ENCODE measurements at regions not wholly inside any gene's neighbourhood (a gene's known extent, or its start where the extent isn't known, plus 50 kb on each side); places are given as distances from the start of the nearest gene placed in this dataset.

DNA sequence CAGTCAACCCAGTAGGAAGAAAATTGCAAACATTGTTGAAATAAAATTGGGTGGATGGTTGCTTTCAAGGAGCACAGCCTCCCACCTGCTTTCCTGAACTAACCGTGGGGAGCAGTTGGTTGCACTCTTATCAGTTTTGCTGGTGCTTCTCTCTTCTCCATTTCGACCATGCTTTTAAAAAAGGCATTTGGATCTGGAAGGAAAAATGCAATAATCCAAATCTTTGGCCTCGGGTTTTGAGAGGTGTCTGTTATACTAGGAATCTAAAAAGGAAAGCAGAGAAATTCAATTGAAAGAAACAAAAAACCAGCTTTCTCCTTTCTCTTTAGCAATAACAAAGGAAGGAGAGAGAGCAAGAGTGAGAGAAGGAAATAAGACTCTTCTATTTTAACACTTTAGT is 113.6 kb upstream of the ARGLU1 start:
- Mint-ChIP-seq H3K27me3 (ENCODE audit: low read depth) (no peaks in the 10 kb centered on the region), H3K4me3 (no peak overlapping the region), H3K4me1 (peaks cover 18% of the 10 kb centered on the region), H3K36me3 (ENCODE audit: low read depth) (no peaks in the 10 kb centered on the region), H3K9me3 (no peaks in the 10 kb centered on the region), H3K27ac (peak overlapping the region in 1 of 3 experiments; percentile 40)
- TF ChIP-seq CTCF (IDR thresholded peaks at IDR 0.05; ENCODE audit: unreplicated experiment in 3 of 3) = no peak

DNA sequence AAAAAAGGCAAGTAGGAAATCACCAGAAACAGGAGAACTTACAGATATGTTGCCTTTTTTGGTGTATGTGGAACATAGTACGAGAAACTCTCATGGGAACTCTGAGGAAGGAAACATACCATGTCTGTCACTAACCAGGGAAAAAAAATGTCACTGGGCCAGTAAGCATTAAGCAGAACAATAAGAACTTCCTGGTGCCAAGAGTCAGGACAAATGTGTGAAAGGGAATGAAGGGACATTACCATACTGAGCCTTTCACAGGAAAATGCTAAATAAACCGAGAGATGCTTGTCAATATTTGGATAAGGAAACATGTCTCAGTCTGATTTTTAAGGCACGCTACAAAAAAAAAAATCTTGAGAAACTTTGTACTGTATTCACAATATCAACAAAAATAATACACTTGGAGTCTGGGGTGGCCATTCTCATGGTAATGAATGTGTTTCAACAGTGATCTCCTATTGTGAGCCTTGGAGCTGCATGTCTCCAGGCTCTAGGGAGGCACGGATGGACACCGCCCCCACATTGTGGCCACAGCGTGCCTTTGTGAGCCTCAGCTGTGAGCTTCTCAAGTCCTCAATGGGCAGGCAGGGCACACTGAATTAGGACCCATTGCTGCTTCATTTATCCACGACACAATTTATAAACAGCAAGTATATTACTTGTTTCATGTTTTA is 113.0 kb upstream of the ARGLU1 start:
- TF ChIP-seq CTCF (IDR thresholded peaks at IDR 0.05; ENCODE audit: unreplicated experiment in 3 of 3) = no peak
- H3K9me3 Mint-ChIP-seq = no peaks in the 10 kb centered on the region
- H3K27me3 Mint-ChIP-seq (ENCODE audit: low read depth) = no peaks in the 10 kb centered on the region
- H3K27ac Mint-ChIP-seq = peak overlapping the region in 1 of 3 experiments; percentile 13
- H3K36me3 Mint-ChIP-seq (ENCODE audit: low read depth) = no peaks in the 10 kb centered on the region
- no peak overlapping the region for H3K4me3 Mint-ChIP-seq
- peaks cover 18% of the 10 kb centered on the region for H3K4me1 Mint-ChIP-seq

GRCh38 chr13:106678646-106679418 is 110.9 kb upstream of the ARGLU1 start:
- Mint-ChIP-seq H3K36me3 (ENCODE audit: low read depth) (no peaks in the 10 kb centered on the region), H3K27ac (no peak overlapping the region), H3K4me3 (no peak overlapping the region), H3K27me3 (ENCODE audit: low read depth) (no peaks in the 10 kb centered on the region), H3K4me1 (peaks cover 18% of the 10 kb centered on the region), H3K9me3 (no peaks in the 10 kb centered on the region)
- no peak for TF ChIP-seq CTCF (IDR thresholded peaks at IDR 0.05; ENCODE audit: unreplicated experiment in 3 of 3)

DNA sequence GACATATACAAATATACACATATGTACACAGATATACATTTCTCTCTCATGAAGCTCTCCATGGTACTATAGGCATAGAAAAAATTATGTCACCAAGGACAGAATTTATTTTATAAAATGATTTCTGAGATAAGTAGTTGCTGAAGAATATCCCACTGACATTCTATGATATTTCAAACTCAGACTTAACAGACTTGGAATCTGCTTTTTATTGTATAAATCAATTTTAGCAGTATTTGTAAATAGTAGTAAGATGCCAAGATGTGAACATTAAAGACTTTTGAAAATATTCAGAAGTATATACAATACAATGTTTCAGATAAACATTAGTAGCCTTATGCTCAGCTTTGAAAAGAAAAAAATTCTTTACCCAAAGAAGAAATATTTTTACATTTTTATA is 107.4 kb upstream of the ARGLU1 start:
- Mint-ChIP-seq H3K27me3 (ENCODE audit: low read depth) (no peaks in the 10 kb centered on the region), H3K36me3 (ENCODE audit: low read depth) (no peaks in the 10 kb centered on the region), H3K27ac (no peak overlapping the region), H3K9me3 (no peaks in the 10 kb centered on the region), H3K4me1 (no peaks in the 10 kb centered on the region), H3K4me3 (no peak overlapping the region)
- TF ChIP-seq CTCF (IDR thresholded peaks at IDR 0.05; ENCODE audit: unreplicated experiment in 3 of 3) = no peak

GRCh38 chr13:106660746-106661625 is 93.0 kb upstream of the ARGLU1 start:
- no peak for TF ChIP-seq CTCF (IDR thresholded peaks at IDR 0.05; ENCODE audit: unreplicated experiment in 3 of 3)
- H3K4me1 Mint-ChIP-seq = no peaks in the 10 kb centered on the region
- no peak overlapping the region for H3K4me3 Mint-ChIP-seq
- H3K27ac Mint-ChIP-seq = no peak overlapping the region
- H3K27me3 Mint-ChIP-seq (ENCODE audit: low read depth) = no peaks in the 10 kb centered on the region
- no peaks in the 10 kb centered on the region for H3K36me3 Mint-ChIP-seq (ENCODE audit: low read depth)
- no peaks in the 10 kb centered on the region for H3K9me3 Mint-ChIP-seq
